ENCODE measurements at regions not wholly inside any gene's neighbourhood (a gene's known extent, or its start where the extent isn't known, plus 50 kb on each side); places are given as distances from the start of the nearest gene placed in this dataset.

- Histone ChIP-seq H3K9me3 (ENCODE audit: low read length) (no peaks in the 10 kb centered on the region), H3K27me3 (ENCODE audit: insufficient read depth, low read length) (no peaks in the 10 kb centered on the region), H3K27ac (ENCODE audit: low read depth, low read length, poor library complexity, severe bottlenecking) (no peak overlapping the region), H3K9me2 (ENCODE audit: low read depth, low read length) (no peaks in the 10 kb centered on the region; the same call in 1 of the 2 replicates), H3K4me1 (ENCODE audit: insufficient read depth, low read length, severe bottlenecking) (no peaks in the 10 kb centered on the region), H3K4me3 (ENCODE audit: low read depth, low read length, poor library complexity, severe bottlenecking) (no peak overlapping the region), H3F3A (ENCODE audit: insufficient read depth, low read length) (no peaks in the 10 kb centered on the region), H3K4me2 (ENCODE audit: low read length) (no peak overlapping the region), H3K36me3 (ENCODE audit: insufficient read depth, low read length) (no peaks in the 10 kb centered on the region), H3K79me2 (ENCODE audit: insufficient read depth, low read length) (no peaks in the 10 kb centered on the region), H2AFZ (ENCODE audit: low read length) (no peak overlapping the region), H3K9ac (ENCODE audit: low read length) (no peak overlapping the region), H4K20me1 (ENCODE audit: insufficient read depth, low read length) (no peaks in the 10 kb centered on the region)
- TF ChIP-seq, protein P1, sequence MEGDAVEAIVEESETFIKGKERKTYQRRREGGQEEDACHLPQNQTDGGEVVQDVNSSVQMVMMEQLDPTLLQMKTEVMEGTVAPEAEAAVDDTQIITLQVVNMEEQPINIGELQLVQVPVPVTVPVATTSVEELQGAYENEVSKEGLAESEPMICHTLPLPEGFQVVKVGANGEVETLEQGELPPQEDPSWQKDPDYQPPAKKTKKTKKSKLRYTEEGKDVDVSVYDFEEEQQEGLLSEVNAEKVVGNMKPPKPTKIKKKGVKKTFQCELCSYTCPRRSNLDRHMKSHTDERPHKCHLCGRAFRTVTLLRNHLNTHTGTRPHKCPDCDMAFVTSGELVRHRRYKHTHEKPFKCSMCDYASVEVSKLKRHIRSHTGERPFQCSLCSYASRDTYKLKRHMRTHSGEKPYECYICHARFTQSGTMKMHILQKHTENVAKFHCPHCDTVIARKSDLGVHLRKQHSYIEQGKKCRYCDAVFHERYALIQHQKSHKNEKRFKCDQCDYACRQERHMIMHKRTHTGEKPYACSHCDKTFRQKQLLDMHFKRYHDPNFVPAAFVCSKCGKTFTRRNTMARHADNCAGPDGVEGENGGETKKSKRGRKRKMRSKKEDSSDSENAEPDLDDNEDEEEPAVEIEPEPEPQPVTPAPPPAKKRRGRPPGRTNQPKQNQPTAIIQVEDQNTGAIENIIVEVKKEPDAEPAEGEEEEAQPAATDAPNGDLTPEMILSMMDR (IDR thresholded peaks at IDR 0.05; ENCODE audit: low read length) = no peak
- no peak for TF ChIP-seq EZH2 (IDR thresholded peaks at IDR 0.05; ENCODE audit: borderline replicate concordance, low read length)
Measured at GRCh38 chr2:83420993-83421392, 1038.1 kb downstream of the SUCLG1 start.

DNA sequence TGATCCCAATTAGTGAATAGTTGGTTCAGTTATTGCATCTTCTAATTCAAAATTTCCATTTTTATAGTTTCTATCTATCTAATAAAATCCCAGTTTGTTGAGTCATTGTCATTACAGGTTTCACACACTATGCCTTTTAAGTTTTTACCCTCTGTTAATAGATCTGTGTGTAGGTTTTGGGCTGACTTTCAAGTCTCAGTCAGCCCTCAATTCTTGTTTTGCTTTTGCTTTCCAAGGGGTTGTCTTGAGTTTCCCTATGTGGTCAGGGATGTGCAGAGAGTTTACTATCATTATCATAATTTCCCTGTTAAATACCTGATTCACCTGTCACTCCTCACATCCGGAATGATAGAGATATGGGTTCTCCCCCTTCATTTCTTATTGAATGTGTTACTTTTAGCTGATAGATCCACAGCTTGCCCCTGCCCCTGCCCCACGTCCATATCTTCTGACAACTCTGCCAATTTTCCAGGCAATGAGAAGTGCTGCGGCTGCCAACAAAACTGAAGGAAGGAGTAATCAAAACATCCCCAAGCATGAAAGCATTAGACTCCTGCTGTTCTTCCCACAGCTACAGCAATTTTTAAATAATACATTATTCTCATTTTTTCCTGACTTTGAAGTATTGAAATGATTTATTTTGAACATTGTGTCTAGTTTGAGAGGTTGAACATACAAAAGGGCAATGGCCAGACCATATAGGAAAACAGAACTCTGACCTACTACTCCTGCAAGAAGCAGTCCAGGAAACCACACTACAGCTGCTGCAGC, 1064.8 kb downstream of the SUCLG1 start:
- H3K9me3 ChIP-seq (ENCODE audit: low read length) = no peaks in the 10 kb centered on the region
- H3K4me1 ChIP-seq (ENCODE audit: insufficient read depth, low read length, severe bottlenecking) = no peaks in the 10 kb centered on the region
- H3K27me3 ChIP-seq (ENCODE audit: insufficient read depth, low read length) = no peaks in the 10 kb centered on the region
- no peaks in the 10 kb centered on the region for H3K9me2 ChIP-seq (ENCODE audit: low read depth, low read length)
- H3K4me2 ChIP-seq (ENCODE audit: low read length) = no peak overlapping the region
- no peak overlapping the region for H3K27ac ChIP-seq (ENCODE audit: low read depth, low read length, poor library complexity, severe bottlenecking)
- H4K20me1 ChIP-seq (ENCODE audit: insufficient read depth, low read length) = no peaks in the 10 kb centered on the region
- no peak overlapping the region for H2AFZ ChIP-seq (ENCODE audit: low read length)
- no peaks in the 10 kb centered on the region for H3K36me3 ChIP-seq (ENCODE audit: insufficient read depth, low read length)
- TF ChIP-seq, protein P1 (IDR thresholded peaks at IDR 0.05; ENCODE audit: low read length) = no peak
- H3K9ac ChIP-seq (ENCODE audit: low read length) = no peak overlapping the region
- no peaks in the 10 kb centered on the region for H3F3A ChIP-seq (ENCODE audit: insufficient read depth, low read length)
- H3K4me3 ChIP-seq (ENCODE audit: low read depth, low read length, poor library complexity, severe bottlenecking) = no peak overlapping the region
- H3K79me2 ChIP-seq (ENCODE audit: insufficient read depth, low read length) = no peaks in the 10 kb centered on the region

DNA sequence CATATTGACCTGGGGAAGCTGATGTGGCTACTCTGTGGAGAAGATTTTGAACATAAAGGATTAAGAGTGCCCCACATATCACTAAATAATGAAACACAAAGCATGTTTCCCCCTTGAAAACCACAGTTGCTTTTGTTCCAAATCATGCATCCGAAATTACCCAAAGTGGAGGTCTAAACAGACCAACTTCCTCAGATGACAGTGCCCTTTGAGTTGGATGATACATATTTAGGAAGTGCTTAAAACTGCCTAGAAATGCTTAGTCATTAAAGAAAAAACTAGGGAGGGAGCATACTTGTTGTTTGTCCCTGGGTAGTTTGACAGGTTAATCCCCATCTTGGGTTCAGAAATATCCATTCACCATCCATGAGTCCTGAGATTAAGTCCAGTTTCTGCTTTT, 1070.3 kb downstream of the SUCLG1 start:
- Histone ChIP-seq H3K27me3 (ENCODE audit: insufficient read depth, low read length) (no peaks in the 10 kb centered on the region), H3K9me3 (ENCODE audit: low read length) (no peaks in the 10 kb centered on the region), H3K9ac (ENCODE audit: low read length) (no peak overlapping the region), H3K9me2 (ENCODE audit: low read depth, low read length) (no peaks in the 10 kb centered on the region), H3K36me3 (ENCODE audit: insufficient read depth, low read length) (no peaks in the 10 kb centered on the region), H3K27ac (ENCODE audit: low read depth, low read length, poor library complexity, severe bottlenecking) (no peak overlapping the region), H3K79me2 (ENCODE audit: insufficient read depth, low read length) (no peaks in the 10 kb centered on the region), H3K4me2 (ENCODE audit: low read length) (no peak overlapping the region), H3K4me1 (ENCODE audit: insufficient read depth, low read length, severe bottlenecking) (no peaks in the 10 kb centered on the region), H2AFZ (ENCODE audit: low read length) (no peak overlapping the region), H4K20me1 (ENCODE audit: insufficient read depth, low read length) (no peaks in the 10 kb centered on the region), H3F3A (ENCODE audit: insufficient read depth, low read length) (no peaks in the 10 kb centered on the region), H3K4me3 (ENCODE audit: low read depth, low read length, poor library complexity, severe bottlenecking) (no peak overlapping the region)
- no peak for TF ChIP-seq EZH2 (IDR thresholded peaks at IDR 0.05; ENCODE audit: borderline replicate concordance, low read length)
- TF ChIP-seq, protein P1 (IDR thresholded peaks at IDR 0.05; ENCODE audit: low read length) = no peak
